NB4 (cell line): ENCODE measurements at regions not wholly inside any gene's neighbourhood (a gene's known extent, or its start where the extent isn't known, plus 50 kb on each side); places are given as distances from the start of the nearest gene placed in this dataset.

Source experiments
- CTCF ChIP-seq: IDR thresholded peaks from one replicate; pipeline ENCODE4 v1.5.1; 2012; ENCODE audit warnings: low read depth, low read length
- POLR2A ChIP-seq: IDR thresholded peaks from 2 replicates; pipeline ENCODE4 v1.6.1; 2011; ENCODE audit warnings: mild to moderate bottlenecking; ENCODE audit not compliant: insufficient read length; ENCODE audit errors: extremely low read depth

- no peak for TF ChIP-seq CTCF
- no peak for TF ChIP-seq POLR2A
Measured at GRCh38 chr5:173429489-173430150, 101.4 kb upstream of the STC2 start.
